H1 (cell line): ENCODE measurements at regions not wholly inside any gene's neighbourhood (a gene's known extent, or its start where the extent isn't known, plus 50 kb on each side); places are given as distances from the start of the nearest gene placed in this dataset.

Source experiments
- CTCF ChIA-PET: fragments of 300-600 bp; sonication (Branson Sonifier 250); formaldehyde crosslinking; loops from one replicate; lab custom pipeline; 2021; ENCODE audit not compliant: partially characterized antibody; lab: Charles Lee
- POLR2A ChIA-PET: fragments of 300-600 bp; sonication (Branson Sonifier 250); formaldehyde crosslinking; loops from one replicate; lab custom pipeline; 2021; ENCODE audit warnings: inconsistent platforms; ENCODE audit not compliant: partially characterized antibody; lab: Charles Lee
- DNase-seq, 2 experiments: peaks; one replicate each; pipeline versions ENCODE4 v3.0.0 to v3.0.0-alpha.2; 2010 to 2022; ENCODE audit warnings: low spot score in 2 of 2, low read depth in 1 of 2, mixed read lengths in 1 of 2
- FAIRE-seq: peaks from 2 replicates; lab custom pipeline; 2011; peaks lifted over from hg19 to GRCh38; lab: Jason Lieb, UNC
- H2AFZ ChIP-seq: 2 replicates; pipeline ENCODE4 v1.8.1; 2012; ENCODE audit warnings: low read length, inconsistent platforms
- H2AK5ac ChIP-seq: 2 replicates; pipeline ENCODE4 v1.6.1; 2013; ENCODE audit warnings: low read depth, low read length
- H2BK120ac ChIP-seq: replicated peaks from 2 replicates; pipeline ENCODE3; 2013; ENCODE audit warnings: low read depth, low read length, inconsistent platforms
- H2BK12ac ChIP-seq: 2 replicates; pipeline ENCODE4 v1.6.1; 2013; ENCODE audit warnings: low read depth, low read length
- H2BK15ac ChIP-seq: 2 replicates; pipeline ENCODE4 v1.6.1; 2013; ENCODE audit warnings: low read length
- H2BK20ac ChIP-seq: 2 replicates; pipeline ENCODE4 v1.6.1; 2013; ENCODE audit warnings: low read length
- H2BK5ac ChIP-seq: 2 replicates; pipeline ENCODE4 v1.6.1; 2013; ENCODE audit warnings: low read depth, low read length
- H3K14ac ChIP-seq: 2 replicates; pipeline ENCODE4 v1.6.1; 2013; ENCODE audit warnings: inconsistent platforms; ENCODE audit not compliant: insufficient read length
- H3K18ac ChIP-seq: 2 replicates; pipeline ENCODE4 v1.6.1; 2013; ENCODE audit warnings: low read length; ENCODE audit errors: extremely low read depth
- H3K23ac ChIP-seq: 2 replicates; pipeline ENCODE4 v1.6.1; 2013; ENCODE audit warnings: inconsistent platforms; ENCODE audit not compliant: insufficient read length
- H3K23me2 ChIP-seq: 2 replicates; pipeline ENCODE4 v1.6.1; 2013; ENCODE audit warnings: low read depth, low read length
- H3K27ac ChIP-seq: 2 replicates; pipeline ENCODE4 v1.6.1; 2011; ENCODE audit warnings: low read depth, low read length, inconsistent platforms
- H3K27me3 ChIP-seq, 4 experiments: replicated peaks in 1 of 4; 1 replicate in 1 of 4; 2 replicates in 3 of 4; pipeline versions ENCODE4 v1.6.1 to v1.8.1; 2011 to 2013; ENCODE audit warnings: low read length in 3 of 4, mild to moderate bottlenecking in 3 of 4, inconsistent platforms in 2 of 4, mixed read lengths in 2 of 4, moderate library complexity in 1 of 4; ENCODE audit not compliant: control insufficient read depth in 3 of 4, insufficient read depth in 3 of 4; ENCODE audit errors: extremely low read depth in 1 of 4
- H3K36me3 ChIP-seq, 4 experiments: 2 replicates each; pipeline versions ENCODE4 v1.6.1 to v1.8.1; 2011 to 2013; ENCODE audit warnings: mild to moderate bottlenecking in 4 of 4, low read length in 3 of 4, moderate library complexity in 2 of 4, control low read depth in 1 of 4, inconsistent platforms in 1 of 4; ENCODE audit not compliant: insufficient read depth in 4 of 4, control insufficient read depth in 2 of 4
- H3K4ac ChIP-seq: replicated peaks from 2 replicates; pipeline ENCODE3; 2013; ENCODE audit warnings: low read length, low read depth, mixed read lengths, inconsistent platforms; ENCODE audit not compliant: insufficient read length
- H3K4me1 ChIP-seq, 4 experiments: replicated peaks in 1 of 4; 1 replicate in 1 of 4; 2 replicates in 3 of 4; pipeline versions ENCODE4 v1.6.1 to v1.8.1; 2011 to 2013; ENCODE audit warnings: low read length in 3 of 4, inconsistent platforms in 2 of 4, mixed read lengths in 1 of 4; ENCODE audit not compliant: insufficient read depth in 4 of 4, control insufficient read depth in 3 of 4
- H3K4me2 ChIP-seq, 2 experiments: 2 replicates each; pipeline versions ENCODE4 v1.6.1 to v1.8.1; 2011 to 2013; ENCODE audit warnings: low read depth in 2 of 2, low read length in 2 of 2, control low read depth in 1 of 2, inconsistent platforms in 1 of 2, mild to moderate bottlenecking in 1 of 2; ENCODE audit not compliant: insufficient read depth in 1 of 2
- H3K4me3 ChIP-seq, 4 experiments: fragments of 200-600, 300-600 bp in 1 of 4; sonication (generic), shearing (Covaris generic), sonication (Bioruptor Twin) in 1 of 4; 2 replicates each; pipeline versions ENCODE4 v1.5.1 to v1.8.1; 2011 to 2016; ENCODE audit warnings: low read length in 4 of 4, low read depth in 3 of 4, control low read depth in 2 of 4, inconsistent platforms in 2 of 4, mild to moderate bottlenecking in 2 of 4, mixed read lengths in 1 of 4, moderate library complexity in 1 of 4; ENCODE audit not compliant: insufficient read depth in 2 of 4; ENCODE audit errors: extremely low read depth in 1 of 4
- H3K56ac ChIP-seq: replicated peaks from 2 replicates; pipeline ENCODE3; 2013; ENCODE audit warnings: low read depth, mild to moderate bottlenecking, mixed read lengths, low read length, inconsistent platforms; ENCODE audit not compliant: insufficient read length
- H3K79me1 ChIP-seq: 2 replicates; pipeline ENCODE4 v1.6.1; 2013; ENCODE audit warnings: low read depth, low read length, control low read depth
- H3K79me2 ChIP-seq, 2 experiments: 2 replicates each; pipeline versions ENCODE4 v1.6.1 to v1.8.1; 2012 to 2013; ENCODE audit warnings: low read length in 2 of 2, mild to moderate bottlenecking in 2 of 2, inconsistent platforms in 1 of 2; ENCODE audit not compliant: insufficient read depth in 2 of 2, control insufficient read depth in 1 of 2
- H3K9ac ChIP-seq, 4 experiments: replicated peaks in 1 of 4; 1 replicate in 1 of 4; 2 replicates in 3 of 4; pipeline versions ENCODE4 v1.6.1 to v1.8.1; 2011 to 2013; ENCODE audit warnings: low read depth in 3 of 4, low read length in 3 of 4, control low read depth in 2 of 4, mild to moderate bottlenecking in 2 of 4, moderate library complexity in 2 of 4, inconsistent platforms in 1 of 4; ENCODE audit errors: extremely low read depth in 1 of 4
- H3K9me3 ChIP-seq, 2 experiments: 2 replicates each; pipeline versions ENCODE4 v1.6.1 to v1.8.1; 2012 to 2013; ENCODE audit warnings: mild to moderate bottlenecking in 2 of 2, moderate library complexity in 2 of 2, control low read depth in 1 of 2, inconsistent platforms in 1 of 2, low read depth in 1 of 2, low read length in 1 of 2, mixed read lengths in 1 of 2; ENCODE audit not compliant: insufficient read depth in 2 of 2
- H4K20me1 ChIP-seq, 2 experiments: replicated peaks in 1 of 2; 2 replicates each; pipeline versions ENCODE3 to v1.8.1; 2011 to 2013; ENCODE audit warnings: inconsistent platforms in 2 of 2, low read length in 2 of 2, mild to moderate bottlenecking in 1 of 2; ENCODE audit not compliant: insufficient read depth in 2 of 2, control insufficient read depth in 1 of 2
- H4K5ac ChIP-seq: 2 replicates; pipeline ENCODE4 v1.6.1; 2013; ENCODE audit warnings: low read length, low read depth, mixed read lengths, inconsistent platforms; ENCODE audit not compliant: insufficient read length
- H4K8ac ChIP-seq: 2 replicates; pipeline ENCODE4 v1.8.0; 2013; ENCODE audit warnings: mild to moderate bottlenecking, moderate library complexity, low read length, inconsistent platforms; ENCODE audit not compliant: insufficient read depth; ENCODE audit errors: extremely low read depth
- H4K91ac ChIP-seq: replicated peaks from 2 replicates; pipeline ENCODE3; 2013; ENCODE audit warnings: low read length, mixed read lengths, inconsistent platforms; ENCODE audit not compliant: insufficient read length
- TBP ChIP-seq: IDR thresholded peaks from 2 replicates; pipeline ENCODE4 v1.6.1; 2011; ENCODE audit warnings: low read depth, low read length, improper control_type of control experiment
- WGBS, 2 experiments: shearing (Covaris generic) in 1 of 2; methylation state at CpG; one replicate each; pipeline versions ENCODE4 v1.1.6 to v1.1.7; 2013 to 2015; ENCODE audit warnings: low lambda C conversion rate in 2 of 2, mixed read lengths in 2 of 2, inconsistent platforms in 1 of 2, low coverage in 1 of 2, missing lambda C conversion rate in 1 of 2; ENCODE audit not compliant: insufficient replicate concordance in 2 of 2, insufficient coverage in 1 of 2, insufficient read length in 1 of 2; ENCODE audit errors: extremely low coverage in 1 of 2, missing lambda C conversion rate in 1 of 2; 5-methylcytosine and 5-hydroxymethylcytosine counted together
- TF ChIP-seq, protein P1 (sequence below): IDR thresholded peaks from 2 replicates; pipeline ENCODE4 v1.6.1; 2012; ENCODE audit warnings: inconsistent platforms

DNA sequence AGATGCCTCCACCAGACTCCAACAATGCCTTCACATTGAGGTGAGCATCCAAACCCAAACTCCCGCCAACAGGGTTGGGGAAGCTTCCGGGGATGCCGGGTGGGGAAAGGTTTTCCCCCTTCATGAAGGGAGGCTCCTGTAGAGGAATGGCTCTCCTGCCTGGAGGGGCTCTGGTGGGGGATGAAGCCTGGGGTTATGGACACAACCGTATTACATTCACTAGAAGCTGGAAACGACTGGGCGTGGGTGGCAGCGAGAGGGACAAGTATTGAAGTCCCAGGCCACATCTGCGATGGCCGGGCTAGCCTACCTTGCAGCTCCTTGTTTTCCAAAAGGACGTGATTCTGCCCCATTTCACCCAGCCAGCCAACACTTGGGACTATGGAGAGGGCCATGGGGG lies 321.1 kb downstream of the C16orf95 start:
- Histone ChIP-seq H2AFZ (no peak overlapping the region), H3K23me2 (peaks cover 3% of the 10 kb centered on the region), H4K5ac (no peak overlapping the region), H4K91ac (no peak overlapping the region), H3K56ac (no peak overlapping the region), H3K18ac (no peak overlapping the region), H3K4me1 (no peaks in the 10 kb centered on the region; a peak in 1 of 7 replicates), H2BK20ac (no peak overlapping the region; the same call in 1 of the 2 replicates), H2BK120ac (no peak overlapping the region), H2AK5ac (no peak overlapping the region), H3K23ac (no peak overlapping the region), H3K4ac (no peak overlapping the region), H4K8ac (no peak overlapping the region), H3K14ac (no peak overlapping the region), H3K27me3 (no peaks in the 10 kb centered on the region; a peak in 1 of 7 replicates), H2BK5ac (no peak overlapping the region), H3K9me3 (no peaks in the 10 kb centered on the region), H2BK12ac (no peak overlapping the region), H3K79me1 (0 out of 2 replicates have a peak, but pooled peaks cover 4% of the 10 kb centered on the region), H3K4me2 (no peak overlapping the region), H3K9ac (no peak overlapping the region), H3K27ac (no peak overlapping the region), H3K36me3 (no peaks in the 10 kb centered on the region; a peak in 1 of 8 replicates), H3K79me2 (no peaks in the 10 kb centered on the region), H3K4me3 (no peak overlapping the region), H2BK15ac (no peak overlapping the region), H4K20me1 (no peaks in the 10 kb centered on the region)
- DNase-seq (no peak), FAIRE-seq (no peak)
- TF ChIP-seq, protein P1, sequence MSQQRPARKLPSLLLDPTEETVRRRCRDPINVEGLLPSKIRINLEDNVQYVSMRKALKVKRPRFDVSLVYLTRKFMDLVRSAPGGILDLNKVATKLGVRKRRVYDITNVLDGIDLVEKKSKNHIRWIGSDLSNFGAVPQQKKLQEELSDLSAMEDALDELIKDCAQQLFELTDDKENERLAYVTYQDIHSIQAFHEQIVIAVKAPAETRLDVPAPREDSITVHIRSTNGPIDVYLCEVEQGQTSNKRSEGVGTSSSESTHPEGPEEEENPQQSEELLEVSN = no peak
- TF ChIP-seq TBP = no peak
- 85% methylated on average over 10 of the region's 10 CpGs; no CpG with 5 or more reads in 1 of the 2 experiments for WGBS, 2 experiments
- ChIA-PET POLR2A (no interaction called here), CTCF (interaction anchor here (1.5 to 1.7 kb wide), 2 partner anchors 10 to 21 kb away, joined by 4 to 7 read pairs; no protein-coding TSS in a partner anchor)
